Uterus (tissue), 3 donors: ENCODE measurements at regions not wholly inside any gene's neighbourhood (a gene's known extent, or its start where the extent isn't known, plus 50 kb on each side); places are given as distances from the start of the nearest gene placed in this dataset.

ENCODE experiments used
- DNase-seq, 2 donors: peaks; one replicate each; pipeline ENCODE4 v3.0.0-alpha.2; 2019 to 2020
- H3K27ac ChIP-seq, 2 donors: fragments of 200-600 bp; sonication (generic); 1 replicate in 1 of 2; 2 replicates in 1 of 2; pipeline ENCODE4 v1.5.1; 2016 to 2018
- H3K27me3 ChIP-seq, 2 donors: fragments of 200-600 bp; sonication (generic); one replicate each; pipeline ENCODE4 v1.5.1; 2018 to 2019; ENCODE audit warnings: control low read depth in 1 of 2
- H3K36me3 ChIP-seq, 2 donors: fragments of 200-600 bp; sonication (generic); one replicate each; pipeline ENCODE4 v1.5.1; 2019; ENCODE audit warnings: control low read depth in 1 of 2
- H3K4me1 ChIP-seq, 2 donors: fragments of 200-600 bp; sonication (generic); one replicate each; pipeline ENCODE4 v1.5.1; 2018 to 2019; ENCODE audit warnings: control low read depth in 1 of 2
- H3K4me3 ChIP-seq, 2 donors: fragments of 200-600 bp; sonication (generic); 1 replicate in 1 of 2; 2 replicates in 1 of 2; pipeline ENCODE4 v1.5.1; 2018 to 2019; ENCODE audit warnings: mild to moderate bottlenecking in 1 of 2
- H3K9me3 ChIP-seq, 2 donors: fragments of 200-600 bp; sonication (generic); one replicate each; pipeline ENCODE4 v1.5.1; 2019; ENCODE audit warnings: control low read depth in 1 of 2
- POLR2A ChIP-seq, 2 donors: fragments of 450-650 bp; IDR thresholded peaks; one replicate each; pipeline ENCODE4 v1.6.1; 2016; ENCODE audit warnings: antibody characterized with exemption in 2 of 2, mild to moderate bottlenecking in 1 of 2, moderate library complexity in 1 of 2
- intact Hi-C: fragments of 100-400 bp; cut with DNase I; formaldehyde crosslinking; loops from one replicate; pipeline ENCODE4 v1.15.1; 2023; ENCODE audit warnings: low total_unique reads
- TF ChIP-seq, protein P1 (sequence below), 4 experiments: fragments of 200-600 bp in 2 of 4; fragments of 450-650 bp in 2 of 4; sonication (generic) in 2 of 4; IDR thresholded peaks; one replicate each; pipeline ENCODE4 v1.5.1; 2016 to 2019; ENCODE audit warnings: antibody characterized with exemption in 4 of 4, mild to moderate bottlenecking in 2 of 4, moderate library complexity in 1 of 4
- donor health status: DM: yes; HTN: yes; CAD: no.

DNA sequence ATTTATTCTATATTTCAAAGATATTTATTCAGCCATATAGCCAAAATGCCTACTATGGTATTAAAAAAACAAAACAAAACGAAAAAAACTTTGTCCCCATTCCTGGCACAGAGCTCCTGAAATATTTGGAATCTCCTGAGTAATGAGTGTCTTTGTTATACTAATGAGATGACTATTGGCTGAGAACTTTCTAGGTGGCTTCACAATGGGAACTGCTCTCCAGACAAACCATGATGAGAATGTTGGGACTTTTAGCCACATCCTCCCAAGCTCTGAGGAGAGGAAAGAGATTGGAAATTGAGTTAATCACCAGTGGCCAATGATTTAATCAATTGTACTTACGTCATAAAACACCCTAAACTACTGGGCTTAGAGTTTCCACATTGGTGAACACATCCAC is 631.8 kb upstream of the SETBP1 start:
- no peak overlapping the region for H3K27ac ChIP-seq

DNA sequence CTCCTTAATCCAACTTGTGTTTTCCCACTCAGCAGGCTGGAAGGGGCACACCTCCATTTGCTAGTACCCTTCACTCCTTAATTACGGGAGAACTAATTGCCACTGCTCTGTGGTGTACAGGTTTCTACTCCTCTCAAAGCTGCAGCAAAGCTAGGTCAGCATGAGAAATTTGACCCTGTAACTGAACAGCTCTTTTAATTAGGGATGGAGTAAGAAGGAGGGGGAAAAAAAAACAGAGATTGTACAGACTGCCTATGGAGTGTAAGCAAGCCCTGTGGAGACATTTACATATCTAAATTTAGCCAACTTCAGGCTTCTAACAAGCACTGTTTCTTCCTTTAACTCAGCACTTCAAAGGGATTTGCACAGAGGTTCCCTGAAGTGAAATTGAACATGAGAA is 629.7 kb upstream of the SETBP1 start:
- no peaks in the 10 kb centered on the region for H3K36me3 ChIP-seq
- TF ChIP-seq, protein P1, sequence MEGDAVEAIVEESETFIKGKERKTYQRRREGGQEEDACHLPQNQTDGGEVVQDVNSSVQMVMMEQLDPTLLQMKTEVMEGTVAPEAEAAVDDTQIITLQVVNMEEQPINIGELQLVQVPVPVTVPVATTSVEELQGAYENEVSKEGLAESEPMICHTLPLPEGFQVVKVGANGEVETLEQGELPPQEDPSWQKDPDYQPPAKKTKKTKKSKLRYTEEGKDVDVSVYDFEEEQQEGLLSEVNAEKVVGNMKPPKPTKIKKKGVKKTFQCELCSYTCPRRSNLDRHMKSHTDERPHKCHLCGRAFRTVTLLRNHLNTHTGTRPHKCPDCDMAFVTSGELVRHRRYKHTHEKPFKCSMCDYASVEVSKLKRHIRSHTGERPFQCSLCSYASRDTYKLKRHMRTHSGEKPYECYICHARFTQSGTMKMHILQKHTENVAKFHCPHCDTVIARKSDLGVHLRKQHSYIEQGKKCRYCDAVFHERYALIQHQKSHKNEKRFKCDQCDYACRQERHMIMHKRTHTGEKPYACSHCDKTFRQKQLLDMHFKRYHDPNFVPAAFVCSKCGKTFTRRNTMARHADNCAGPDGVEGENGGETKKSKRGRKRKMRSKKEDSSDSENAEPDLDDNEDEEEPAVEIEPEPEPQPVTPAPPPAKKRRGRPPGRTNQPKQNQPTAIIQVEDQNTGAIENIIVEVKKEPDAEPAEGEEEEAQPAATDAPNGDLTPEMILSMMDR (IDR thresholded peaks at IDR 0.05), result no peak
- TF ChIP-seq POLR2A (IDR thresholded peaks at IDR 0.05), result no peak
- H3K4me1 ChIP-seq, result no peaks in the 10 kb centered on the region
- no peak for DNase-seq
- intact Hi-C loops, result no loop called here
- H3K9me3 ChIP-seq, result no peaks in the 10 kb centered on the region
- no peak overlapping the region for H3K4me3 ChIP-seq
- no peaks in the 10 kb centered on the region for H3K27me3 ChIP-seq
- no peak overlapping the region for H3K27ac ChIP-seq

More for the DNA sequence above, 631.8 kb upstream of the SETBP1 start:
- no peak for TF ChIP-seq POLR2A (IDR thresholded peaks at IDR 0.05)
- TF ChIP-seq, protein P1 (IDR thresholded peaks at IDR 0.05), result no peak
- Histone ChIP-seq H3K9me3 (no peaks in the 10 kb centered on the region), H3K4me1 (no peaks in the 10 kb centered on the region), H3K4me3 (no peak overlapping the region), H3K36me3 (no peaks in the 10 kb centered on the region), H3K27me3 (no peaks in the 10 kb centered on the region)
- intact Hi-C loops, result no loop called here
- no peak for DNase-seq

- Histone ChIP-seq H3K4me1 (no peaks in the 10 kb centered on the region), H3K9me3 (no peaks in the 10 kb centered on the region), H3K4me3 (no peak overlapping the region), H3K27me3 (no peaks in the 10 kb centered on the region), H3K27ac (no peak overlapping the region), H3K36me3 (no peaks in the 10 kb centered on the region)
- intact Hi-C loops, result no loop called here
- DNase-seq, result no peak
- no peak for TF ChIP-seq POLR2A (IDR thresholded peaks at IDR 0.05)
- TF ChIP-seq, protein P1 (IDR thresholded peaks at IDR 0.05), result no peak
These were observed 626.2 kb upstream of the SETBP1 start for GRCh38 chr18:44054514-44054913.

- Histone ChIP-seq H3K27ac (no peak overlapping the region), H3K36me3 (no peaks in the 10 kb centered on the region), H3K27me3 (no peaks in the 10 kb centered on the region), H3K4me3 (no peak overlapping the region), H3K4me1 (no peaks in the 10 kb centered on the region), H3K9me3 (no peaks in the 10 kb centered on the region)
- TF ChIP-seq, protein P1 (IDR thresholded peaks at IDR 0.05), result no peak
- TF ChIP-seq POLR2A (IDR thresholded peaks at IDR 0.05), result no peak
- intact Hi-C loops, result no loop called here
- no peak for DNase-seq
These were observed 620.5 kb upstream of the SETBP1 start for GRCh38 chr18:44060197-44060596.

GRCh38 chr18:44061438-44061837 is 619.2 kb upstream of the SETBP1 start:
- no peak for TF ChIP-seq POLR2A (IDR thresholded peaks at IDR 0.05)
- no peaks in the 10 kb centered on the region for H3K27me3 ChIP-seq
- H3K36me3 ChIP-seq, result no peaks in the 10 kb centered on the region
- H3K4me1 ChIP-seq, result no peaks in the 10 kb centered on the region
- intact Hi-C loops, result no loop called here
- no peak for DNase-seq
- no peaks in the 10 kb centered on the region for H3K9me3 ChIP-seq
- no peak overlapping the region for H3K4me3 ChIP-seq
- no peak overlapping the region for H3K27ac ChIP-seq

- DNase-seq, result no peak
- Histone ChIP-seq H3K4me1 (no peaks in the 10 kb centered on the region), H3K27ac (no peak overlapping the region), H3K9me3 (no peaks in the 10 kb centered on the region), H3K36me3 (no peaks in the 10 kb centered on the region), H3K27me3 (no peaks in the 10 kb centered on the region), H3K4me3 (no peak overlapping the region)
- intact Hi-C loops, result no loop called here
- TF ChIP-seq, protein P1 (IDR thresholded peaks at IDR 0.05), result no peak
- TF ChIP-seq POLR2A (IDR thresholded peaks at IDR 0.05), result no peak
These were observed 618.3 kb upstream of the SETBP1 start for GRCh38 chr18:44062345-44062744.
